ENCODE measurements at regions not wholly inside any gene's neighbourhood (a gene's known extent, or its start where the extent isn't known, plus 50 kb on each side); places are given as distances from the start of the nearest gene placed in this dataset.

DNA sequence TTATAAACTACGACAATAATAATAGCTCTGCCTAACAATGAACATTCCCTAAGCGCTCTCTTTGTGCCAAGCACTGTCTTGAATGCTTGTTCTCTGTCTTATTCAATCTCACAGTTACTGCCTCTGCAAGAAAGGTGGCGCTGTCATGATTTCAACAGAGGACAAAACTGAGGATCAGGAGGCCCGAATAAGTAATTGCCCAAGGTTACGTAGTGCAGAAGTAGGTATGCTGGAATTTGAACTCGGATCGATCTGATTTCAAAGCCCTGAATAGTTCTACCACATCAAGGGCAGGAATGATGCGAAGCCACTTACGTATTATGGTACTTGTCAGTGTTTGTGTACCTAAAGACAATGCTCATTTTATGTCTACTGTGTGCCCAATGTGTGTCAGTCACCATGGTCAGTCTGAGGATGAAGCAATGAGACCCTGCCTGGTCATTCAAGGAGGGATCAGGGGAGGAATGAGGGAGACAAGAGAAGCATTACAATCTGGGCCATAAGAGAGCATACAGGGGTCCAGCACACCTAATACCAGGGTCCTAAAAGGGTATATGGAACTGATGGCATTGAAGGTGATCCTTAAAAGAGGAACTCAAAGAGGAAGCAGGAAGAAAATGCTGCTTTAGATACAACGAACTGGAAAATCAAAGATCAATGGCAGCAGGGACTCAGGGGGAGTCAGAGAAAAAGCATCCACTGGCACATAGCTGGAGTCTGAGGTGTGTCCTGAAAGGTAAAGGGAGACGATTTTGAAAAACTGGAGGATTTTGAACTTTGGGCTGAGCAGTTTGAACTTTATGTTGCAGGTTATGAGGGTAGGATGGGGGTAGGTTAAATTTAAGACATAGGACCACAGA is 389.2 kb downstream of the PLPP3 start:
- no peak for DNase-seq (ENCODE audit: low spot score)

DNA sequence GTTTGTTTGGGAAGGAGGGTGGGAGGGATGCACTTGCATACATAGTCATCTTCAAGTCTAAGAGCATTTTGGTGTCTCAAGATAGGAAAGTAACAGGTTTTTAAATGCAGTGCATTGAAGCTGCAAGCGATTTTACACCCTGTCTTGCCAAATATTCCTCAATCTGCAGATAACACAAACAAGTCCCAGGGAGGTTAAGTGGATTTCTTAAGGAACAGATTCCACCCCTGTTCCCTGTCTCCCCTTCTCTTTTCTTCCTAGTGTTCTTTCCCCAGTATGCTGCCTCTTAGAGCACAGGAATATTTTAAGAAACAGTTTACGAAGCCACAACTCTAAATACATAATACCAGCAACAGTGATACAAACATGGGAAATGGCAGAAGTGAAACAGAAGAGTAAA is 389.9 kb downstream of the PLPP3 start:
- DNase-seq (ENCODE audit: low spot score): no peak

DNA sequence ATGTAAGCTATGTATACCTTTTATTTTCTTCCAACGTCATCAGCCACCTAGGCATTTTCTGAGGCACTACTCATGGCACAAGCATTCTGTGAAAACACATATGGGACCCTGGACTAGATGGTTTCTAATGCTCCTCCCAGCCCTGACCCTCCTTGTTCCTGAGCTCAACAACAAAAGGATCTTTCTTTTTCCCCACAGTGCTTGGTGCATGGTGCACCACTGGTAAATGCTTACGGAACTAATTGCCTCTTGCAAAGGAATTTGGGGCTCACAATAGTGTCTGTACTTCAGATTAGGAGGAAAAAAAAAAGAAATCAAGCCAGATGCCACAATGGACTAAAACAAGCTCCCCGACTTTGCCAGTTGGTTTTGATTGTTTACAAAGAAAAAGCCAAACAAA is 390.5 kb downstream of the PLPP3 start:
- no peak for DNase-seq (ENCODE audit: low spot score)

DNA sequence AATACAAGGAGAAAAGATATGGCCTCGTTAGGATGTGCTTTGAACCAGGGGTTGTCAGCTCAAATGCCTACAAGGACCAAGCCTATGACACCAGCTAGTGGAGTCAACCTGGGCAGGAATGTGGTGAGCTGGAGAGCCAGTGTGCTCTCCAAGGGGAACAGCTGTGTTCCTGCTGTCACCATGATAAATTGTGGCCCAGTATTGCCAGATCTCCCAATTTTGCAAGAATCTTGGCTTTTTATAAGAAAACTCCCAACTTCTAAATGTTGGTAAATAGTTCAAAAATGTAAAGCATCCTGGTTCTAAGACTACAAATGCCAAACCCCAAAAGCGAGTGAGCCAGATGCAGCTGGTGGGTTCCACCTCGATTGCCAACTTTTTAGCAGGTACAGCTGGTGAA is 391.1 kb downstream of the PLPP3 start:
- DNase-seq (ENCODE audit: low spot score): no peak

DNA sequence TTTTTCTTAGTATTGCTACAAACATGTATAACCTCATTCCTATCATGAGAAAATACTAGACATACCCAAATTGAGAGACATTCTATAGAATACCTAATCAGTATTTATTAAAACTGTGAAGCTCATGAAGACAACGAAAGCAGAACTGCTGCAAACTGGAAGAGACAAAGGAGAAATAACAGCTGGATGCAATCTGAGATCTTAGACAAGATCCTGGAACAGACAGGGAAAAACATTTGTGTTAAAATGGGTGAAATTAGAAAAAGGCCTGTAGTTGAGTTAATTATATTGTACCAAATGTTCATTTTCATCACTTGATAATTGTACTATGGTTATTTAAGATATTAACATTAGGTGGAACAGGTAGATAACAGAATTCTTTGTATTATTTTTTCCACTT is 392.0 kb downstream of the PLPP3 start:
- DNase-seq (ENCODE audit: low spot score): no peak

DNA sequence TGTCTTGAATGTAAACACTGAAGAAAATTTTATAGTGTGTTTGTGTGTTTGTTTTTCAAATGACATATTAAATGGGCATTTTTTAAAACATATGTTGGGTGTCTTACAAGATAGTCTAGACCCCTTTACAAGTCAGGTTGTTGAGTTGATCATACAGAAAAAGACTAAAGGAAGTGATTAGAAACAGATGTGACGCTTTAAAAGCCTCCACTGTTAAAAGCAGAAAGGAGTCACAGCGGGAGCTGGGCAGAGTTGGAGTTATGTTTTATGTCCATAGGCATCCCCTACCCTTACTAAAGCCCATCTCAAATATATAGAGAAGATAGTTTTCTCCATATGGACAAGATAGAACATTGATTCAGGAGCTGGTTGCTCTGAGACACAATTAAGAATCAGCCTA is 393.9 kb downstream of the PLPP3 start:
- no peak for DNase-seq (ENCODE audit: low spot score)

DNA sequence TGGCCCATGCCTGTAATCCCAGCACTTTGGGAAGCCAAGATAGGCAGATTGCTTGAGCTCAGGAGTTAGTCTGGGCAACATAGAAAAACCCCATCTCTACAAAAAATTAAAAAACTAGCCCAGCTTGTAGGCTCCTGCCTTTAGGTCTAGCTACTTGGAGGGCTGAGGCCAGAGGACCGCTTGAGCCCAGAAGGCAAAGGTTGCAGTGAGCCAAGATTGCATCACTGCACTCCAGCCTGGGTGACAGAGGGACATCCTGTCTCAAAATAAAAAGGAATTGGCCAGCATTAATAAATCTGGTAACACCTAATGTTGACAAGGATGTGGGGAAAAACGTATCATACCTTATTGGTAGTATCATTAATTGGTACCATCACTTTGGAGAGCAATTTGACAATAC is 396.2 kb downstream of the PLPP3 start:
- no peak for DNase-seq (ENCODE audit: low spot score)

DNA sequence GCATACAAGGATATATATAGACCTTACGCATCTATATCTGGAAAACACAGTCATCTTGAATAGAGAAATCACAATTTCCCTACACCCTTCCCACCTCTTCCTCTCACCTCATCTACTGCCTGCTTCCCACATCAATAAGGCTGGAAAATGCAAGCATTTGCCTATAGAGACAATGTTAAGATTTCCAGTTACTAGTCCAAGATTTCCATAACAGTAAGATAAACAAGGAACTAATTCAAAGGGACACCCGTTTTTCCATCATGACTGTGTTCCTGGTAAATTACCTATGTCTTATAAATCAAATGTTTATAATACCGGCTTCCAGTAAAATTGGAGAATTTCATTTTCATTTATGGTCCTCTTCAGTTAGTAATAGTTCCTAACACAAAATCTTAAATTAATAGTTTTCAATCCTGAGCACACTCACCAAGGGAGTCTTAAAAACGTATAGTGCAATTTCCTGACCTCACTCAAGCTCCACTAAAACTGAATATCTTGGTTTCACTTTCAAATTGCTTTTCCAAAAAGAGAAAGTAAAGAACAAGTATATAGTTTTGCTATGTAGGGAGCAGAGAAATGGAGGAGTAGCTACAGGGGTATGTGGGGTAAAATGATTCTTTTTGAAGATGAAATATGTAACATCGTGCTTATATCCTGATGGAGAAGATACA is 398.7 kb downstream of the PLPP3 start:
- DNase-seq (ENCODE audit: low spot score): no peak

DNA sequence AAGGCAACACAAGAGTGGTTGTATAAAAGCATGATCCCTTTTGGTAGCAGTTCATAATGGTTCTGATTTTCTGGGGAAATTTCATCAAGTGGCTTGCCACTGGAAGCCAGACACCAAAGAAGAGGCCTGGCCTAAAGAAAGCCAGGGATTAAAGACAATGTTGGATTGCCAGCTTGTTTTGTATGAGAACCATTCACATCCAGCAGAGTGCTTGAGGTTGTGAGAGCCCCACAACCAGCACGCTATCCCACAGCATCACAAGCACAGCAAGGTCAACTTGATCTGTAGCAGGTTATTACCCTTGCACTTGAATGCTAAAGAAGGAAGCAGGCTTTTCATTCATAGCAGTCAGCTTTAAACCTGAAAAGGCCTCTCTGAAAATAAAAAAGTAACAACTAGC is 399.8 kb downstream of the PLPP3 start:
- DNase-seq (ENCODE audit: low spot score): no peak

DNA sequence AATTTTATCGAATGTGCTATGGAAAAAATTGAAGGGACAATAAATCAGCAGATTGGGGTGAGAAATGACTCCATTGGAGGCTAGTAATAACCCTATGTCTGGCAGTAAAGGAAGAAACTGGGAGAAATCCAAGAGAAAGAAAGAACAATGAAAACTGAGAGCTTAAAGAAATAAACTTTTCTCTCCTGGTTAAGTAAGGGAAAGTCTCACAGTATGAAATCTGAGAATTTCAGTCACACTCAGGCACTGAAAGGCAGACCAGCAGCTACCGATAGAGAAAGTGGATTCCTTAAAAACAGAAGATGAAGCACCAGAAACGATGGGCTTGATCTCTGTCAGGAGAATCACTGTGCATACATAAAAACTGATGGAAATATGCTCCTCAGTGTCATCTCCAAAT is 404.2 kb downstream of the PLPP3 start:
- no peak for DNase-seq (ENCODE audit: low spot score)

DNA sequence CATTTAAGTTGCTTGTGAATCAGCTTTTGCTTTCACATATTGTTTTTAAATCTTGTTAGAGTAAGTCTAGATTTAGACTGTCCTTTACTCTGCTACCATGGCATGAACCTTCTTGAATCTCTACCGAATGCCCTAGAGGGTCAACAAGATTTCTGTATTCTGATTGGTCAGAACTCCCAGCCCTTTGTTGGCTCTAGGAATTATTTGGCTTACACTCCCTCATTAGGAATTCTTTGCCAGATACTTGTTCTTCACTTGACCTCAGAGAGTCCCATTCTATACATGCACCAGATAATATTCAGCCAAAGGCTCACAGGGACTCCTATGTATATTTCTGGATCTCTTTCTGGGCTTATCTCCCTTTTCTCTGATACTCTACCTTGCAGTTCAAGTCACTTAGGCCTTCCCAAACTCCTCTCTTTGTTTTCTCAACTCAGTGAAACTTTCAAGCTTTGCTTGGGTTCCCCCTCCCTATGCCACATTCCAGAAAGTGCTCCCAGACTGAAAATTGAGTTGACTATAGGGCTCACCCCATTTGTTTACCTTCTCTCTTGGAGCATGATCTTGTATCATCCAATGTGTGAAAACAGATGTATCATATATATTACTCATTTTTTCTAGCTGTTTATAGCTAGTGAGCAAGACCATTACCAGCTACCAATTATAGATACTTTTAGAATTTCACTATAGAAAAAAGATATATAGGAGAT is 405.0 kb downstream of the PLPP3 start:
- DNase-seq (ENCODE audit: low spot score): no peak

DNA sequence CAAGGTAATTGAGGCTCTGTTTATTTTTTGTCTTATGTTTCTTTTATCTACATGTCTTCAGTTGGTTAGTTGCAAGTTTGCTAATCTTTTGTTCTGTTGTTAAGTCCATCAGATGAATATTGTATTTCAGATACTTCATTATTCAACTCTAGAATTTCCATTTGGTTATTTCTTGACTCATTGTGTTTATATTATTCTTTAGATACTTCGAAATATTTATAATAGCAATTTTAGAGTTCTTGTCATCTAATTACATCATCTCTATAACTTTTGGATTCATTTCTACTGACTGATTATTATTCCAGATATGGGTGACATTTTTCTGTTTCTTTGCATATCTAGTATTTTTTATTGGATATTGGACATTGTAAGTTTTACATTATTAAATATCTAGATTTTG is 405.6 kb downstream of the PLPP3 start:
- DNase-seq (ENCODE audit: low spot score): no peak

DNA sequence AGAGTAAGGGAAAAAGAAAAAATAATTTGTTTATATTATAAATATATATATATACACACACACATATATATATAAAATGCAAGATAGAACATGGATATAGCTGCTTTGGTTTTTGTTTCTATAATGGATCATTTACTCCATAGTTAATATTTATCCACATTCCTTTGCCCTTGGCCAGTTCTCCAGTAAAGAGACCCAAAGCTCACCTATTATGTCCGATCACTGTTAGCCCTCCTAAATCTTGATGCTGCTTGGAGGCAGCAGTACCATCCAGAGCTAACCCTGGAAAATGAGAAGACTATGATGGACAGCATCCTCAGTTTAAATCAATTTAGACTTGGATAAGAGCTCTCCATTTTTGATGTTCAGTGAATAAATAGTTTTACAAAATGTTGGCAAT is 407.7 kb downstream of the PLPP3 start:
- DNase-seq (ENCODE audit: low spot score): no peak

DNA sequence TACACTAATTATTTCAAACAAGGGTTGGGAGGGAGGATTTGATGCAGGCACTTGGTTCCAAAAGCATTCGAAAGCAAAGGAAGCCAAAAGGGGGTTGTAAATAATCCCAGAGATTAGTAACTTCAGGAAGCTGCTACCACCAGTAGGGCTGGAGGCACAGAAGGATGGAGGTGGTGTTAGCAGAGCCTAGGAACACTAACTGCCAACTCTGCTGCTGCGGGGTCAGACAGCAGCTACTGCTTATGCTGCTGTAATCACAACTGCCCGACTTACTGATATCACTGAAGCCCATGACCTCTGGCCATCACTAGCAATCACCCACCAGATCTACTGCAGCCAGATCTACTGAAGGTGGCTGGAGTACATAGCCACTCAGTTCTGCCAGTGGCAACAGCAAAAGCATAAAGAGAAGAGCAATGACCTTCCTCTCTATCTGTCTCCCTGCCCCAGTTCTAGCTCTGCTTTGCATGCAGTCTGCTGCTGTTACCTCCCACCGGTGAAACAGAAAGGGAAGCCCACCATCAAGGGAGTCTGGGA is 408.5 kb downstream of the PLPP3 start:
- DNase-seq (ENCODE audit: low spot score): no peak

DNA sequence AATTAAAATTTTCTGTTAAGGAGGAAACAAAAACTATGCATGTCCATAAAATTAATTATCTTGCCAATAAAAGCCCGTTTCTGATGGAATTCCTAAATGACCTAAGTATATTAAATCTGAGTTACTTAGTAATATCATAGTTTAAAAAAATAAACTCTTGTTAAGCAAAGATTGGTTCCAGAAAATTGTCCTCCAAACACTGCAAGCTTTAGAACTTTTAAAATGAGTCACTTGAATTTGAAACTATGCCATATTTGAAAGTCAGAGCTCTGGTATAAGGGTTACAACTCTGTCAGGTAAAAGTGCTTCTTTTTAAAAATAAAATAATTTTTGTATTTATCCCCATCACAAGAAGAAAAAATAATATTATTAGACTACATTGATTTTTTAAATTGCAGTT is 409.5 kb downstream of the PLPP3 start:
- DNase-seq (ENCODE audit: low spot score): no peak

DNA sequence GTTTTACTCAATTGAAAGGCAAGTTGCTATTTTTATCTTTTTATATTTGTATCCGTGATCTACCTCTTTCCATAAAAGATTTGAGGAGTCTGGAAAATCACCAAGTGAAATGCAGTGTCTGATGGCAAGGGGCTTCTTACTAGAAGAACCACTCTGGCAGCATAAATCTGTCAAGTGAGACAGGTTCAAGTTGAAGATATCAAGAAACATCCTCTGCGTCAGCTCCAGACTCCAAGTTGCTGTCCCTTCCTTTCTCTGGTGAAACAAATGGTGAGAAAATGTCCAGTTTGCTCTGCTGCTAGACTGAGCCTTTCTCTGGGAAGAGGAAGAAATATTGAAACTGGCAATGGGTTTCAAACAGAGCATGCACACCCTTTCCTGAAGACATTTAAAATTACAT is 411.2 kb downstream of the PLPP3 start:
- DNase-seq (ENCODE audit: low spot score): no peak

DNA sequence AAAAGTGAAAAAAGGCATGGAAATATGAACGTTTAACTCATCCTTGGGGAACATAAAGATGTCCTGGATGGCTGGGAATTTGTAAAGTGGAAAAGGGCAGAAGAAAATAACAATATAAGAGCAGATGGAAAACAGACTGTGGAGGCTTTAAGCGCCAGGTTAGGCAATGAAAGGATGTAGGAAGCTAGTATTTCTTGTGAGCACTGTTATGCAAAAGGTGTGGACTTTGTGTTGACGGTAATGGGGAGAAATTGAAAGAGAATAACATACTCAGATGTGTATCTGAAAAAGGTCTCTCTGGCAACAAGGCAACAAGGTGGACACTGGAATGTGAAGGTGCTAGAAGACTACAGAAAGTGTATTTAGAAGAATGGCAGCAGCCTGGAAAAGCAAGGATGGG is 411.8 kb downstream of the PLPP3 start:
- DNase-seq (ENCODE audit: low spot score): no peak

DNA sequence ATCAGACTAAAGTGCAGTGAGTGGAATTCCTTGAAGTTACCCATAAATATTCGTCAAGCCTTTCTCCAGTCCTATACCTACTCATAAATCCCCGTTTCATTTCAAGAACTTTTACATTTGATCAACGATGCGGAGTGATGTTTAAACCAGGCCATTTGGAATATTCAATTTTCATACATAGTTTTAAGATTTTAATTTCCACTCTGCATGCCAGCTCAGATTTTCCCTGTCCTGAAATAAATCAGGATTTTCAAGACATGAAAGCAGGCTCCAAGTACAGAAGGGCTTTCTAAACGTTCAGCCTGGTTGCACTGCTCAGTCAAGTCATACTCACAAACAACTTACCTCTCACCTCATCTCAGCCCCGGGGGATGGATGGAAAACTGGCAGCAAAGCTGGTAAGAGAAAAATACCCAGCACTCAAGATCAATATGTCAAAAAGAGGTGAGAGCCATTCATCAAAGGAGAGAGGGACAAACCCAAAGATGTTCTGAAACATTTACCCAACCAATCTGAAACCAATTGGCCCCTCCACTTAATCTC is 418.5 kb downstream of the PLPP3 start:
- no peak for DNase-seq (ENCODE audit: low spot score)

DNA sequence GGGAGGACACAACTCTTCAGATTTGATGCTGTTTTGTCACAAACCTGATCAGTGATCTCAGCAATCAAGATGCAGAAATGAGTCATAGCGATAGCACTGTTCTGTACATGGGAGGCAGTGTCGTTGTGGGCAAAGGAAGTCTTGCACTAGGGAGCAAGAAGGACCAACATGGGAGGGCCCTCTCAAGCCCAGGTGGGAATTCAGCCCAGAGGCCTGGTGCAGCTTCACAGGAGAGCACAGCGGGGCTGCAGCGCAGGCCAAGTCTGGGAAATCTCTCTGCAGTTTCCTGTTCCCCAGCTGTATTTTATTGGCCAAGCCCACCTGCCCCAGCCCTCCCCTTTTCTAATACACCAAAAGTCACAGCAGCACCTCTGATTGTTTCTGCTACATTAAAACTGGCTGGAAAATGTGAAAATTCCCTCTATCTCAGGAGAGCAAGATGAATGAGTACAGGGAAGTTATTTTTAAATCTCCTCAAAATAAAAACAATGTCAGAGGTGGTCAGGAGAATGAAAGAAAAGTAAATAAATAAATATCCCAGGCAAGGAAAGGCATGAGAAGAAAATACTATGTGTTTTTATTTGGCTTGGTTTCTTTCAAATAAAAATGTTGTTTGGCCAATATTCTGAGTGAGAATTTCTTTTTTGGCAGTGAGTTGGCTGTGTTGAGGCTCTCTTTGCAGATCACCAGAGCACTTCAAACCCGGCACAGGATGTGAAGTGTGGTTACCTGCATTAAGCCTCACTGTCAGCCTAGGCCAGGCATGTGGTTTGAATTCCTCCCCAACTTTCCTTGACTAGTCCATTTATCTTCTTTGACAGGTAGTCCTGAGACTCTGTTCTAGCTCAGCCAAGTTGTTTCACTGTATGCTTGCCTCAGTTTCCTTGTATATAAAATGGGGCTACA is 422.1 kb downstream of the PLPP3 start:
- no peak for DNase-seq (ENCODE audit: low spot score)

DNA sequence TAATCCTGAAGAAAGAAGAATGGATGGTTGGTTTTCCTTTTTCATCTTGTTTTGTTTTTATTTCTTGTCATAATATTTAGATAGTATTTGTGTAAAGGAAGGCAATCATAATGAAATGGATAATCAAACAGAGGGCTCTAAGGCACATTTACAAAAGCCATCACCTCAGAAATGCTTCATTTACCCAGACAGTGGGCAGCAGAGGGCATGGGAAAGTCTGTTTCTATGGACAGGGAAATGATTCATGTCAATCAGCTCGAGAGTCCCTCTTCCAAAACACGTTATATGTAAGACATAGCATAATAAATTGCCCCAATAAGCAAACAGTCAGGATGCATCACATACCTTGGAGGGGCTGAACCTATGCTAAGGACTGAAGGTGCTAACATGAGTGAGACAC is 426.1 kb downstream of the PLPP3 start:
- DNase-seq (ENCODE audit: low spot score): no peak

DNA sequence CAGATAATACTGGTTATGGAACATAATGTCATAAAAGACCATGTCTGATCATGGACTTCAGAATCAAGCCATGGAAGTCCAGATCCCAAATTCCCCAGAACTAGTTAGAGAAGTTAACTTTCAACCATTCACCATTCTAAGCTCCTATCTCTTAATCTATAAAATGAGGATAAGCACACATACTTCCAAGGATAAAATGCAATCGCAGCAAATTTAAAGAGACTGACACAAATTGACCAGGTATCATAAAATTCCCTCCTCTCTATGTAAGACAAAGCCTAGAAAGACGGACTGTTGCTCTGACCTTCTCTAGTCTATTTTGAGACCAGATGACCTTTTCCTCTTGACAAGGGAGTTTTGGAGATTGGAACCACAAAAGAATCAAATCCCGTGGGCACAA is 426.7 kb downstream of the PLPP3 start:
- no peak for DNase-seq (ENCODE audit: low spot score)
